IgD-negative memory B cell (primary cell): ENCODE measurements at regions not wholly inside any gene's neighbourhood (a gene's known extent, or its start where the extent isn't known, plus 50 kb on each side); places are given as distances from the start of the nearest gene placed in this dataset.
"Not testable (repeated sequence)": the region's sequence is repeated elsewhere in the genome, so short reads cannot be mapped to it uniquely, and the experiment has no call there.

ENCODE experiments used
- H3K27ac Mint-ChIP-seq, 3 donors: one replicate each; pipeline ENCODE4 v1.8.0; 2020 to 2022; ENCODE audit warnings: mild to moderate bottlenecking in 3 of 3, mixed read lengths in 3 of 3, moderate library complexity in 1 of 3
- H3K27me3 Mint-ChIP-seq: one replicate; pipeline ENCODE4 v1.8.0; 2021; ENCODE audit warnings: mixed read lengths
- H3K36me3 Mint-ChIP-seq: one replicate; pipeline ENCODE4 v1.8.0; 2020; ENCODE audit warnings: mild to moderate bottlenecking, mixed read lengths
- H3K4me1 Mint-ChIP-seq, 3 donors: one replicate each; pipeline ENCODE4 v1.8.0; 2020 to 2022; ENCODE audit warnings: mixed read lengths in 3 of 3, mild to moderate bottlenecking in 1 of 3
- H3K4me3 Mint-ChIP-seq, 4 donors: one replicate each; pipeline ENCODE4 v1.8.0; 2020 to 2022; ENCODE audit warnings: mild to moderate bottlenecking in 4 of 4, mixed read lengths in 4 of 4, moderate library complexity in 3 of 4
- H3K9me3 Mint-ChIP-seq, 3 donors: one replicate each; pipeline ENCODE4 v1.8.0; 2020 to 2021; ENCODE audit warnings: mixed read lengths in 3 of 3, mild to moderate bottlenecking in 1 of 3

GRCh38 chr4:79207281-79207680 lies 118.6 kb downstream of the NAA11 start:
- Mint-ChIP-seq H3K27ac (no peak overlapping the region), H3K4me1 (peaks cover 0 to 5% (median 0%) of the 10 kb centered on the region in 3 donors), H3K36me3 (no peaks in the 10 kb centered on the region), H3K9me3 (peaks cover 0 to 7% (median 6%) of the 10 kb centered on the region in 3 donors), H3K27me3 (peaks cover 3% of the 10 kb centered on the region), H3K4me3 (no peak overlapping the region)

GRCh38 chr4:79206660-79207059 lies 119.2 kb downstream of the NAA11 start:
- peaks cover 0 to 7% (median 6%) of the 10 kb centered on the region in 3 donors for H3K9me3 Mint-ChIP-seq
- H3K4me3 Mint-ChIP-seq = no peak overlapping the region
- no peaks in the 10 kb centered on the region for H3K36me3 Mint-ChIP-seq
- H3K27me3 Mint-ChIP-seq = peaks cover 3% of the 10 kb centered on the region
- peak overlapping the region in 1 of 3 donors; percentile 1 for H3K27ac Mint-ChIP-seq
- peaks cover 0 to 5% (median 0%) of the 10 kb centered on the region in 3 donors for H3K4me1 Mint-ChIP-seq

DNA sequence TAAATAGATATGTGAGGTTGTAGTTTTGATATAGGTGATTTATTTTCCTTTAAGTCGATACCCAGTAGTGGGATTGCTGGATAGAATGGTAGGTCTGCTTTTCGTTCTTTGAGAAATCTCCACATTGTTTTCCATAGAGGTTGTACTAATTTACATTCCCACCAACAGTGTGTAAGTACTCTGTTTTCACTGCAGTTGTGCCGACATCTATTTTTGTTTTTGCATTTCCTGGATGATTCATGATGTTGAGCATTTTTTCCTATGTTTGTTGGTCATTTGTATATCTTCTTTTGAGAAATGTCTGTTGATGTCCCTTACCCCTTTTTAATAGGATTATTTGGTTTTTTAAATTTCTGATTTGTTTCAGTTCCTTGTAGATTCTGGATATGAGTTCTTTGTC lies 120.7 kb downstream of the NAA11 start:
- Mint-ChIP-seq H3K4me3 (no peak overlapping the region), H3K9me3 (peaks cover 0 to 7% (median 6%) of the 10 kb centered on the region in 3 donors), H3K27me3 (peaks cover 3% of the 10 kb centered on the region), H3K27ac (no peak overlapping the region), H3K4me1 (peaks cover 0 to 3% (median 0%) of the 10 kb centered on the region in 3 donors), H3K36me3 (no peaks in the 10 kb centered on the region)

GRCh38 chr4:79201971-79202370 lies 123.9 kb downstream of the NAA11 start:
- Mint-ChIP-seq H3K27ac (no peak overlapping the region), H3K27me3 (peaks cover 3% of the 10 kb centered on the region), H3K4me3 (no peak overlapping the region), H3K36me3 (no peaks in the 10 kb centered on the region), H3K4me1 (no peaks in the 10 kb centered on the region), H3K9me3 (peaks cover 0 to 6% (median 6%) of the 10 kb centered on the region in 3 donors)

GRCh38 chr4:79199743-79200142 lies 126.1 kb downstream of the NAA11 start:
- H3K4me3 Mint-ChIP-seq = no peak overlapping the region
- H3K27me3 Mint-ChIP-seq = no peaks in the 10 kb centered on the region
- H3K9me3 Mint-ChIP-seq = peaks cover 0 to 2% (median 1%) of the 10 kb centered on the region in 3 donors
- H3K27ac Mint-ChIP-seq = no peak overlapping the region
- H3K36me3 Mint-ChIP-seq = no peaks in the 10 kb centered on the region
- H3K4me1 Mint-ChIP-seq = no peaks in the 10 kb centered on the region

DNA sequence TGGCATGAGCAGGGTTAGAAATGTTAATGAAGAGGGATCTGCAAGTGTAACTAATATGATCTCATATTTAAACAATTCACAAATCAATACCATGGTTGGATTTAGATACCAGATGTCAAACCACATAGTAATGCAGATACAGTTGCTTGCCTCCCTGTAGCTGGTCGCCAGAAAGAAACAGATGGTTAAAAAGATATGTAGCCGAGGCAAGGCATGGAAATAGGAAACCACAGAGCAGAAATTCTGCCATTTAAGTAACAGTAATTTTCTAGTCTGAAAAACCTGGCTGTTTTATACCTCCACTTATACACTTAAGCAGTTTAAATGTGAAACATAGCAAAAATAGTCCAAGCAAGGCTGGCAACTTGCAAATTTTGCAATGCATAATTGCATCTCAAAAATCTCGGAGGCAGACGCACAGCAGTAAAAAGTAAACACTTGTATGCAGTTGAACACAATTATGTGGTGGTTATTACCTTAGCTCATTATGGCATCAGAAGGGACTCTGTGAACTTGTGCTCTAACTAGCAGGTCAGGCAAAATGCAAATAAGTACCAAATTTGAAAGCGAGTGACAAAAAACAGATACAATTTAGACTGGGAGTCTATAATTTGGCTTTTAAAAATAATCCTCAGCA lies 126.8 kb downstream of the NAA11 start:
- Mint-ChIP-seq H3K27ac (no peak overlapping the region), H3K4me3 (no peak overlapping the region), H3K27me3 (no peaks in the 10 kb centered on the region)

DNA sequence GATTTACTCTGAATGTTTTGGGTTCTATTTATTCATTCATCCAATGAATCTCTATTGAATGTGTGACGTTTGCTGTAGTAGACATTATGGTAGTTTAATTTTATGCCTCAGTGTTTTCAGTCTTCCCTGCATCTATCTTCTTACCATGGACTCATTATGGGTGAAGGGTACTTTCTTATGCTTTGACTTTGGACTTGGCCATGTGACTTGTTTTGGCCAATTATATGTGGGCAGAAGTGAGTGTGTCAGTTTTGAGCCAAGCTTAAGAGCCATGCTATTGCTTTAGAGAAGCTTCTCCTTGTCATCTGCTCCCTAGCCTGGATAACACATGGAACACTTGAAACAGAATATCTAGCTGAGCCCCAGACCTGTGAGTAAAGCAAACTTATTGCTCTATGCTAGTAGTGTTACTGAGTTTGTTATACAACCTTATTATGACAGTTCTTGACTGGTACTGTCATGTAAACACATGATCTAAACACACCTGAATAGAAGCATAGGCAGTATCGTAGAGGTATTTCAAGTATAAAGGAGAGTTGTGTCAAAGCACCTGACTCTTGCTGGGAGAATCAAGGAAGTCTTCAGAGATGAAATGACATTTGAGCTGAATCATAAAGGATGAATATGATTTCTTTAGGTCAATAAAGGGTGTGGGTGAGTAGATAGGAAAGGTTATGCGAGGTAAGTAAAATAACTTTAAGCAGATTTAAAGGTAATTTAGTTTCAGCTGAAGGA lies 128.4 kb downstream of the NAA11 start:
- Mint-ChIP-seq H3K27ac (no peak overlapping the region), H3K36me3 (no peaks in the 10 kb centered on the region), H3K27me3 (no peaks in the 10 kb centered on the region), H3K4me3 (no peak overlapping the region), H3K4me1 (no peaks in the 10 kb centered on the region), H3K9me3 (peaks cover 0 to 2% (median 1%) of the 10 kb centered on the region in 3 donors)

More for the DNA sequence above, 126.8 kb downstream of the NAA11 start:
- no peaks in the 10 kb centered on the region for H3K36me3 Mint-ChIP-seq
- peaks cover 0 to 2% (median 1%) of the 10 kb centered on the region in 3 donors for H3K9me3 Mint-ChIP-seq
- no peaks in the 10 kb centered on the region for H3K4me1 Mint-ChIP-seq

GRCh38 chr4:79191292-79191691 lies 134.6 kb downstream of the NAA11 start:
- H3K4me3 Mint-ChIP-seq, H3K36me3 Mint-ChIP-seq, H3K27me3 Mint-ChIP-seq, H3K4me1 Mint-ChIP-seq, H3K27ac Mint-ChIP-seq: not testable (repeated sequence)
- peaks cover 3 to 13% (median 8%) of the 10 kb centered on the region in 3 donors for H3K9me3 Mint-ChIP-seq

DNA sequence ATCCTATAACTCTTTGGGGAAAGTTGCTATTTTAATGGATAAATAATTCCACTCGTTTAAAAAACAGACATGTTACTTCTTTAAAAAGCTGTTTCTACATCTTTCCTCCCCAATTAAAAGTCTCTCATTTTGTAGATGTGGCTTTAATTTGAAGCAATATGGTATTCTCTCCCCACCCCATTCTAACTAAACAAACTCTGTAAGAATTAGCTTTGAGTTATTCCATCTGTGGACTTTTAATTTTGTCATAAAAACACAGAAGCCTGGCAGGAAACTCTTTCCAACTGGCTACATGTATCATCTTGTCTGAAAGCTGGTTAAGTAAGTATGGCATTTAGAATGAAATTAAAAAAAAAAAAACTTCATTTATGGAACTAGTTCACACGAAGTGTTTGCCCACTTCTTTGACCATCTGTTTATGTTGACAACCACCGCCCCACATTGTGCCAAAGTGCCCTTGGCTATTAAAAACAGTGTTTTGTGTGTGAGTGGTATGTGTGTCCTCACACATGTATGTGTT lies 140.3 kb downstream of the NAA11 start:
- H3K4me1 Mint-ChIP-seq = peaks cover 0 to 1% (median 0%) of the 10 kb centered on the region in 3 donors
- H3K4me3 Mint-ChIP-seq = no peak overlapping the region
- H3K36me3 Mint-ChIP-seq = no peaks in the 10 kb centered on the region
- no peak overlapping the region for H3K27ac Mint-ChIP-seq
- peaks cover 0 to 8% (median 8%) of the 10 kb centered on the region in 3 donors for H3K9me3 Mint-ChIP-seq
- no peaks in the 10 kb centered on the region for H3K27me3 Mint-ChIP-seq

DNA sequence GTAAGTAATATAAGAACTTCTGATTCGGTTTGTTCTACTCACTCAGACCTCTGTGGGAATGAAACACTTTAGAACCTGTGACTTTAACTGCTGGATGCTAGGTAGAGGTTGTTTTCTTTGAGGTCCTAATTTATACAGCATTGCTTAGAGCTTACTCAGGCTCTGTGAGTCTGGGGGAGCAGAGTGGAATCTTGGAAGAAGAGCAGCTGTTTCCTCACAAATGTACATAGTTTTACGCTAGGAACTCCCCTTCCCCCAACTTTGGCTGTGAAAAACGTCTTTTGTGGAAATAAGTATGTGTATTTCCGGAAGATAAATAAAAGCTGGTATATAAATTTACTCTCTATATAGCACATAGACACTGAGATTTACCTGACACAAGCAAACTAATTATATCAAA lies 141.4 kb downstream of the NAA11 start:
- no peak overlapping the region for H3K27ac Mint-ChIP-seq
- H3K36me3 Mint-ChIP-seq = no peaks in the 10 kb centered on the region
- H3K9me3 Mint-ChIP-seq = peaks cover 1 to 11% (median 8%) of the 10 kb centered on the region in 3 donors
- no peak overlapping the region for H3K4me3 Mint-ChIP-seq
- H3K4me1 Mint-ChIP-seq = peaks cover 0 to 1% (median 0%) of the 10 kb centered on the region in 3 donors
- peaks cover 3% of the 10 kb centered on the region for H3K27me3 Mint-ChIP-seq

GRCh38 chr4:79182209-79182608 lies 143.7 kb downstream of the NAA11 start:
- peaks cover 2% of the 10 kb centered on the region for H3K36me3 Mint-ChIP-seq
- peaks cover 1 to 6% (median 4%) of the 10 kb centered on the region in 3 donors for H3K9me3 Mint-ChIP-seq

GRCh38 chr4:79181190-79181589 lies 144.7 kb downstream of the NAA11 start:
- peaks cover 0 to 1% (median 0%) of the 10 kb centered on the region in 3 donors for H3K4me1 Mint-ChIP-seq
- peaks cover 3% of the 10 kb centered on the region for H3K27me3 Mint-ChIP-seq
- peaks cover 2% of the 10 kb centered on the region for H3K36me3 Mint-ChIP-seq
- H3K4me3 Mint-ChIP-seq = no peak overlapping the region
- H3K9me3 Mint-ChIP-seq = peaks cover 1 to 6% (median 4%) of the 10 kb centered on the region in 3 donors
- H3K27ac Mint-ChIP-seq = no peak overlapping the region

More at GRCh38 chr4:79182209-79182608, 143.7 kb downstream of the NAA11 start:
- Mint-ChIP-seq H3K27ac (no peak overlapping the region), H3K4me1 (peaks cover 0 to 1% (median 0%) of the 10 kb centered on the region in 3 donors), H3K4me3 (no peak overlapping the region), H3K27me3 (peaks cover 3% of the 10 kb centered on the region)

DNA sequence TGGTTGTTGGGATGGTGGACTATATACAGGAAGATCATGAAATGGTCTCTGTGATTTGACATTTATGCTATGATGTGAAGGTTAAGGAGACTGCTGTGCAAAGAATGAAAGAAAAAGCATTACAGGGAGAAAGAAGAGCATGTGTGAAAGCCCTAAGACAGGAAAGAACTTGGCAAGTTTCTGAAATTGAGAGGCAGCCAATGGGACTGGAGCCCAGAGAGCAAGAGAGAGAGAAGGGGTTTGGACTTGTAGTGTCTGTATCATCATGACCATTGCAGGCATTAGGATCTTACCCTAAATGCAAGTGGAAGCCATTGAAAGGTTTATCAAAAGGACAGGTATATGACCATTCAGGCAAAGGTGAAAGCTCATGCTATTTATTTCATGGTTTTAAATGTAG lies 147.1 kb downstream of the NAA11 start:
- H3K27me3 Mint-ChIP-seq = peaks cover 3% of the 10 kb centered on the region
- H3K4me3 Mint-ChIP-seq = no peak overlapping the region

DNA sequence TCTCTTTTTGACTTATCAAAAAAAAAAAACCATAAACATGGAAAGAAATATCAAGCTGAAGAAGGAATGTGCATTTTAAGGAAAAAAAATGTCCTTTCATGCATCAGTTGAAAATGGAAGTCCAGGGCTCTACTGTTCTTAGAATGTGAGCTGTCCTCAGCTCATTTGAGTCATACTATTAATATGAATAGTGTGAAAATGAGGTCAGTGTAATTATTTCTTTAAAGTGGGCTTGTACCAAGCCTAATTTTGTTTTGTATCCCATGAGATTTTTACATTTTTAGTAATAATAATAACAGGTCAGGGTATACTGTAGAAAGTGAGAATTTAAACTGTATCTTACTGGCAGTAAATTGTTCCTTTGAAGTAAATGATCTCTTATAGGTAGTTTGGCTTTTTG lies 148.5 kb downstream of the NAA11 start:
- H3K9me3 Mint-ChIP-seq = peaks cover 1 to 6% (median 4%) of the 10 kb centered on the region in 3 donors
- no peak overlapping the region for H3K4me3 Mint-ChIP-seq
- H3K4me1 Mint-ChIP-seq = peaks cover 0 to 3% (median 0%) of the 10 kb centered on the region in 3 donors
- H3K36me3 Mint-ChIP-seq = peaks cover 2% of the 10 kb centered on the region
- H3K27me3 Mint-ChIP-seq = peaks cover 3% of the 10 kb centered on the region
- no peak overlapping the region for H3K27ac Mint-ChIP-seq

More for the DNA sequence above, 147.1 kb downstream of the NAA11 start:
- Mint-ChIP-seq H3K4me1 (peaks cover 0 to 1% (median 0%) of the 10 kb centered on the region in 3 donors), H3K36me3 (peaks cover 2% of the 10 kb centered on the region), H3K9me3 (peaks cover 1 to 6% (median 4%) of the 10 kb centered on the region in 3 donors), H3K27ac (no peak overlapping the region)

- no peak overlapping the region for H3K4me3 Mint-ChIP-seq
- peaks cover 0 to 1% (median 0%) of the 10 kb centered on the region in 3 donors for H3K4me1 Mint-ChIP-seq
- no peak overlapping the region for H3K27ac Mint-ChIP-seq
- H3K27me3 Mint-ChIP-seq = peaks cover 3% of the 10 kb centered on the region
- H3K9me3 Mint-ChIP-seq = peaks cover 1 to 6% (median 2%) of the 10 kb centered on the region in 3 donors
- H3K36me3 Mint-ChIP-seq = peaks cover 2% of the 10 kb centered on the region
Measured at GRCh38 chr4:79176351-79176750, 149.5 kb downstream of the NAA11 start.
